ENCODE measurements at regions not wholly inside any gene's neighbourhood (a gene's known extent, or its start where the extent isn't known, plus 50 kb on each side); places are given as distances from the start of the nearest gene placed in this dataset.

- no peak for TF ChIP-seq ZNF646 (CRISPR knock-in tag; IDR thresholded peaks at IDR 0.05)
- TF ChIP-seq HMGA1 (CRISPR knock-in tag; conservative IDR thresholded peaks at IDR 0.05): no peak
- TF ChIP-seq ZNF441 (CRISPR knock-in tag; IDR thresholded peaks at IDR 0.05; ENCODE audit: borderline replicate concordance): no peak
- no peak for TF ChIP-seq ARID2 (CRISPR knock-in tag; IDR thresholded peaks at IDR 0.05; ENCODE audit: borderline replicate concordance)
- no peak for TF ChIP-seq ELF3 (CRISPR knock-in tag; IDR thresholded peaks at IDR 0.05)
- no peak for TF ChIP-seq ZNF607 (CRISPR knock-in tag; IDR thresholded peaks at IDR 0.05; ENCODE audit: borderline replicate concordance)
- TF ChIP-seq DMTF1 (CRISPR knock-in tag; IDR thresholded peaks at IDR 0.05): no peak
- TF ChIP-seq KDM1A (CRISPR knock-in tag; IDR thresholded peaks at IDR 0.05): peak; percentile 8; the same call in 1 of the 2 replicates
- TF ChIP-seq ZMYM4 (CRISPR knock-in tag; IDR thresholded peaks at IDR 0.05): peak; percentile 72
- TF ChIP-seq, protein P1, sequence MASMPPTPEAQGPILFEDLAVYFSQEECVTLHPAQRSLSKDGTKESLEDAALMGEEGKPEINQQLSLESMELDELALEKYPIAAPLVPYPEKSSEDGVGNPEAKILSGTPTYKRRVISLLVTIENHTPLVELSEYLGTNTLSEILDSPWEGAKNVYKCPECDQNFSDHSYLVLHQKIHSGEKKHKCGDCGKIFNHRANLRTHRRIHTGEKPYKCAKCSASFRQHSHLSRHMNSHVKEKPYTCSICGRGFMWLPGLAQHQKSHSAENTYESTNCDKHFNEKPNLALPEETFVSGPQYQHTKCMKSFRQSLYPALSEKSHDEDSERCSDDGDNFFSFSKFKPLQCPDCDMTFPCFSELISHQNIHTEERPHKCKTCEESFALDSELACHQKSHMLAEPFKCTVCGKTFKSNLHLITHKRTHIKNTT (CRISPR knock-in tag; IDR thresholded peaks at IDR 0.05): no peak
- peak; percentile 84 for TF ChIP-seq SALL1 (CRISPR knock-in tag; IDR thresholded peaks at IDR 0.05)
- TF ChIP-seq ZNF614 (CRISPR knock-in tag; IDR thresholded peaks at IDR 0.05; ENCODE audit: borderline replicate concordance): peak; percentile 52; the same call in 1 of the 2 replicates
- TF ChIP-seq CHCHD3 (CRISPR knock-in tag; IDR thresholded peaks at IDR 0.05): no peak
- TF ChIP-seq, protein P2, sequence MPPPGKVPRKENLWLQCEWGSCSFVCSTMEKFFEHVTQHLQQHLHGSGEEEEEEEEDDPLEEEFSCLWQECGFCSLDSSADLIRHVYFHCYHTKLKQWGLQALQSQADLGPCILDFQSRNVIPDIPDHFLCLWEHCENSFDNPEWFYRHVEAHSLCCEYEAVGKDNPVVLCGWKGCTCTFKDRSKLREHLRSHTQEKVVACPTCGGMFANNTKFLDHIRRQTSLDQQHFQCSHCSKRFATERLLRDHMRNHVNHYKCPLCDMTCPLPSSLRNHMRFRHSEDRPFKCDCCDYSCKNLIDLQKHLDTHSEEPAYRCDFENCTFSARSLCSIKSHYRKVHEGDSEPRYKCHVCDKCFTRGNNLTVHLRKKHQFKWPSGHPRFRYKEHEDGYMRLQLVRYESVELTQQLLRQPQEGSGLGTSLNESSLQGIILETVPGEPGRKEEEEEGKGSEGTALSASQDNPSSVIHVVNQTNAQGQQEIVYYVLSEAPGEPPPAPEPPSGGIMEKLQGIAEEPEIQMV (CRISPR knock-in tag; IDR thresholded peaks at IDR 0.05; ENCODE audit: low read depth): peak; percentile 98
- TF ChIP-seq, protein P3, sequence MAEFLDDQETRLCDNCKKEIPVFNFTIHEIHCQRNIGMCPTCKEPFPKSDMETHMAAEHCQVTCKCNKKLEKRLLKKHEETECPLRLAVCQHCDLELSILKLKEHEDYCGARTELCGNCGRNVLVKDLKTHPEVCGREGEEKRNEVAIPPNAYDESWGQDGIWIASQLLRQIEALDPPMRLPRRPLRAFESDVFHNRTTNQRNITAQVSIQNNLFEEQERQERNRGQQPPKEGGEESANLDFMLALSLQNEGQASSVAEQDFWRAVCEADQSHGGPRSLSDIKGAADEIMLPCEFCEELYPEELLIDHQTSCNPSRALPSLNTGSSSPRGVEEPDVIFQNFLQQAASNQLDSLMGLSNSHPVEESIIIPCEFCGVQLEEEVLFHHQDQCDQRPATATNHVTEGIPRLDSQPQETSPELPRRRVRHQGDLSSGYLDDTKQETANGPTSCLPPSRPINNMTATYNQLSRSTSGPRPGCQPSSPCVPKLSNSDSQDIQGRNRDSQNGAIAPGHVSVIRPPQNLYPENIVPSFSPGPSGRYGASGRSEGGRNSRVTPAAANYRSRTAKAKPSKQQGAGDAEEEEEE (CRISPR knock-in tag; IDR thresholded peaks at IDR 0.05; ENCODE audit: borderline replicate concordance): no peak
Measured at GRCh38 chr16:85275533-85276249, 163.4 kb upstream of the CIBAR2 start (continued).
